Tibial nerve (tissue), 4 donors: ENCODE measurements at regions not wholly inside any gene's neighbourhood (a gene's known extent, or its start where the extent isn't known, plus 50 kb on each side); places are given as distances from the start of the nearest gene placed in this dataset.

Experiments
- DNase-seq, 2 donors: peaks; one replicate each; pipeline ENCODE4 v3.0.0-alpha.2; 2019; ENCODE audit warnings: low spot score in 2 of 2
- H3K27ac ChIP-seq, 4 donors: fragments of 200-600 bp; sonication (generic) in 3 of 4; one replicate each; pipeline ENCODE4 v1.5.1; 2017 to 2019; ENCODE audit warnings: mild to moderate bottlenecking in 1 of 4
- H3K27me3 ChIP-seq, 2 donors: fragments of 200-600 bp; sonication (generic) in 1 of 2; one replicate each; pipeline versions ENCODE4 v1.5.1 to v1.6.0; 2017 to 2019
- H3K36me3 ChIP-seq, 3 donors: fragments of 200-600 bp; sonication (generic); one replicate each; pipeline ENCODE4 v1.5.1; 2018 to 2019
- H3K4me1 ChIP-seq, 4 donors: fragments of 200-600 bp; sonication (generic) in 3 of 4; one replicate each; pipeline ENCODE4 v1.5.1; 2017 to 2019
- H3K4me3 ChIP-seq, 4 donors: fragments of 200-600 bp; sonication (generic) in 3 of 4; one replicate each; pipeline ENCODE4 v1.5.1; 2017 to 2019; ENCODE audit warnings: mild to moderate bottlenecking in 1 of 4, moderate library complexity in 1 of 4
- H3K9me3 ChIP-seq, 4 donors: fragments of 200-600 bp; sonication (generic) in 3 of 4; one replicate each; pipeline ENCODE4 v1.5.1; 2017 to 2019
- CTCF ChIP-seq, 5 experiments: fragments of 200-600 bp in 3 of 5; fragments of 450-650 bp in 2 of 5; sonication (generic) in 3 of 5; IDR thresholded peaks; one replicate each; pipeline ENCODE4 v1.5.1; 2016 to 2019; ENCODE audit warnings: antibody characterized with exemption in 5 of 5, mild to moderate bottlenecking in 3 of 5, moderate library complexity in 2 of 5
- EP300 ChIP-seq, 2 donors: sonication (generic); formaldehyde crosslinking; IDR thresholded peaks; one replicate each; pipeline ENCODE4 v1.6.1; 2017; ENCODE audit warnings: antibody characterized with exemption in 2 of 2, mild to moderate bottlenecking in 1 of 2
- POLR2A ChIP-seq, 2 donors: fragments of 450-650 bp; IDR thresholded peaks; one replicate each; pipeline ENCODE4 v1.6.1; 2017; ENCODE audit warnings: antibody characterized with exemption in 2 of 2, mild to moderate bottlenecking in 2 of 2, moderate library complexity in 2 of 2
- WGBS, 2 donors: methylation state at CpG; one replicate each; pipeline ENCODE4 v1.1.5; 2018; 5-methylcytosine and 5-hydroxymethylcytosine counted together

GRCh38 chr2:150882751-150883612 lies 378.7 kb downstream of the RBM43 start:
- no peaks in the 10 kb centered on the region for H3K4me1 ChIP-seq
- 80 to 81% methylated on average over 7 of the region's 7 CpGs for WGBS, 2 donors
- H3K9me3 ChIP-seq, result peaks cover 0 to 4% (median 0%) of the 10 kb centered on the region in 4 donors
- no peak for TF ChIP-seq CTCF (IDR thresholded peaks at IDR 0.05)
- no peak for TF ChIP-seq POLR2A (IDR thresholded peaks at IDR 0.05)
- no peak for TF ChIP-seq EP300 (IDR thresholded peaks at IDR 0.05)
- no peaks in the 10 kb centered on the region for H3K36me3 ChIP-seq
- H3K27me3 ChIP-seq, result no peaks in the 10 kb centered on the region
- H3K27ac ChIP-seq, result no peak overlapping the region
- no peak overlapping the region for H3K4me3 ChIP-seq
- no peak for DNase-seq

DNA sequence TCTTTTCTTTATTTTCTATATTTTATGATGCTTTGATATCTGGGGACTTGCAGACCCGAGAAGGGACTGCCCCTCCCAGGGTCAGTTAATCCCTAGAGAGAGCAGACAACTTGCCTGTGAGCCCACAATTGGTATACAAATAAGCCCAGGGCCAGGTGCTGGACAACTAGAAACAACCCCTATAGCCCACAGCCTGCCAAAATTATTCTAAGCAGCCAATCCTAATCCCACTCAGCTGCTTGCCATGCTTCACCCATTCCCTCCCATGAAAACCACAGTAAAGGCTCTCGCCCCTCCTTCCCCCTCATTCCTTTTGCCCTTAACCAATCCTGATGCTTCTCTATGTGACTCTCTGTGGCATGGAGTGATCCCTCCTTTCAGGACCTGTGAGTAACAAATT lies 380.7 kb downstream of the RBM43 start:
- WGBS, 2 donors, result 87 to 90% methylated on average over 2 of the region's 2 CpGs
- Histone ChIP-seq H3K27me3 (no peaks in the 10 kb centered on the region), H3K27ac (no peak overlapping the region), H3K4me1 (peaks cover 0 to 9% (median 2%) of the 10 kb centered on the region in 4 donors), H3K36me3 (no peaks in the 10 kb centered on the region), H3K9me3 (peaks cover 0 to 4% (median 0%) of the 10 kb centered on the region in 4 donors), H3K4me3 (no peak overlapping the region)
- no peak for TF ChIP-seq CTCF (IDR thresholded peaks at IDR 0.05)
- no peak for TF ChIP-seq EP300 (IDR thresholded peaks at IDR 0.05)
- no peak for TF ChIP-seq POLR2A (IDR thresholded peaks at IDR 0.05)
- no peak for DNase-seq

DNA sequence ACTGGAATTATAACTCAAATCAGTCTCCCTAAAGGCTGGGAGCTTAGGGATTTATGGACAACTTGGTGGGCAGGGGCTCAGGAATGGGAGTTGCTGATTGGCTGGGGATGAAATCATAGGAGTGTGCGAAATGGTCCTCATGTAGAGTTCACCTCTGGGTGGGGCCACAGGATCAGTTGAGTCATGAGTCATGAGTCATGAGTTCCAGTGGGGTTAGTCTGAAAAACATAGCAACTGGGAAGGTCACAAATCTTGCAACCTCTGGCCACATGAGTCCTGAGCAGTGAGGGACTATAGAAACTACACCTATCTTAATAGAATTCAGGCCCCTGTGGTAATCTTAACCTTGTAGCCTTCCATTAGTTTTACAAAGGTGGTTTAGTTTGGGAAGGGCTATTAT lies 383.3 kb downstream of the RBM43 start:
- no peaks in the 10 kb centered on the region for H3K36me3 ChIP-seq
- H3K27ac ChIP-seq, result no peak overlapping the region
- TF ChIP-seq CTCF (IDR thresholded peaks at IDR 0.05), result no peak
- peaks cover 0 to 4% (median 0%) of the 10 kb centered on the region in 4 donors for H3K9me3 ChIP-seq
- 87 to 94% methylated on average over 1 of the region's 1 CpG for WGBS, 2 donors
- no peak for DNase-seq
- H3K27me3 ChIP-seq, result no peaks in the 10 kb centered on the region
- H3K4me3 ChIP-seq, result no peak overlapping the region
- H3K4me1 ChIP-seq, result peaks cover 0 to 10% (median 2%) of the 10 kb centered on the region in 4 donors

- peaks cover 0 to 4% (median 0%) of the 10 kb centered on the region in 4 donors for H3K9me3 ChIP-seq
- H3K36me3 ChIP-seq, result no peaks in the 10 kb centered on the region
- no peak overlapping the region for H3K4me3 ChIP-seq
- no peaks in the 10 kb centered on the region for H3K27me3 ChIP-seq
- no peak for TF ChIP-seq CTCF (IDR thresholded peaks at IDR 0.05)
- TF ChIP-seq EP300 (IDR thresholded peaks at IDR 0.05), result no peak
- TF ChIP-seq POLR2A (IDR thresholded peaks at IDR 0.05), result no peak
- H3K27ac ChIP-seq, result no peak overlapping the region
- H3K4me1 ChIP-seq, result peaks cover 0 to 18% (median 2%) of the 10 kb centered on the region in 4 donors
- 36 to 46% methylated on average over 5 of the region's 5 CpGs for WGBS, 2 donors
- DNase-seq, result no peak
Observed at GRCh38 chr2:150876251-150876950, 385.3 kb downstream of the RBM43 start.

- H3K36me3 ChIP-seq, result no peaks in the 10 kb centered on the region
- no peak overlapping the region for H3K27ac ChIP-seq
- TF ChIP-seq EP300 (IDR thresholded peaks at IDR 0.05), result no peak
- TF ChIP-seq POLR2A (IDR thresholded peaks at IDR 0.05), result no peak
- H3K4me1 ChIP-seq, result peaks cover 0 to 18% (median 2%) of the 10 kb centered on the region in 4 donors
- no peaks in the 10 kb centered on the region for H3K9me3 ChIP-seq
- no peak for DNase-seq
- H3K4me3 ChIP-seq, result no peak overlapping the region
- no peaks in the 10 kb centered on the region for H3K27me3 ChIP-seq
- WGBS, 2 donors, result 77 to 83% methylated on average over 4 of the region's 4 CpGs
Observed at GRCh38 chr2:150873396-150873772, 385.9 kb upstream of the RND3 start.
